ENCODE measurements at regions not wholly inside any gene's neighbourhood (a gene's known extent, or its start where the extent isn't known, plus 50 kb on each side); places are given as distances from the start of the nearest gene placed in this dataset.
"Not testable (repeated sequence)": the region's sequence is repeated elsewhere in the genome, so short reads cannot be mapped to it uniquely, and the experiment has no call there.

- no peak for DNase-seq
Observed at GRCh38 chr1:94362466-94363058, 55.6 kb upstream of the ABCD3 start.

DNA sequence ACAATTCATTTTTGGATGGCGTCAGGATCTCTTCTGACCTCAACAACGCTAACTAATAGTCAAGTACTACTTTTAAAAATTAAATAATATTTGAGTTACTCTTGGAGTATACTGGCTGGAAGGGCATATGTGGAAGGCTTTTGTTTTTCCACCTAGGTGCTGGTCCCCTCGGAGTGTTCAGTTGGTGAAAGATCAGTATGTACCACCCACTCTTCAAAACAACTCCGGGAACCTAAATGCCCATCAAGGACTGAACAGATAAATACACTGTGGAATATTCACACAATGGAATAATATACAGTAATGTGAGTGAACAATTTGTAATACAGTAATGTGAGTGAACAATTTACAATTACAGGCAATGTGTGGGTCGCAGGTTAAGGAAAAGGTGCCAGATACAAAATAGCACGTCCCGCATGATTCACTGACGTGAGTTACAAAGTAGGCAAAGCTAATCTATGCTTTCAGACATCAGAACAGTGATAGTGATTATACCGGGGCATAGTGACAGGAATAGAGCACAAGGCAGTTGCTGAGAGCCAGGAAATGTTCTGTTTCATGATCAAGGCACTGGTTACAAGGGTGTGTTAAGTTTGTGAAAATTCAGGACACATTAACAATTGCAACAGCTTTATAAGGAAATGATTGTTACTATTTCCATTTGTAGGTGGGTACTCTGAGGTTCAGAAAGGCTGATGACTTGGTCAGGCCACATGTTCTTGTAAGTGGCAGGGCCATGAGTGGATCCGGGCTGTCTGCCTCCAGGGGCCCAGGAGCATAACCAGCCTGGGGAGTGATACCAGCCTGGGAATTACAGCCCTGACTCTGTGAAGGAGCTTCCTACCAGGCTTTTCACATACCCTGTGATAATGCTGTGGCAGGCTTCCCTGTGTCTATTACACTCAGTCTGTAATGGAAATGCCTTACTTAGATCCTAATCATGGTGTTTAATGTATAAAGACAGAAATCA, 59.3 kb upstream of the ABCD3 start:
- DNase-seq, result no peak

- DNase-seq, result no peak
Observed at GRCh38 chr1:94357661-94358060, 60.5 kb upstream of the ABCD3 start.

- no peak for DNase-seq
Observed at GRCh38 chr1:94355485-94355980, 62.7 kb upstream of the ABCD3 start.

DNA sequence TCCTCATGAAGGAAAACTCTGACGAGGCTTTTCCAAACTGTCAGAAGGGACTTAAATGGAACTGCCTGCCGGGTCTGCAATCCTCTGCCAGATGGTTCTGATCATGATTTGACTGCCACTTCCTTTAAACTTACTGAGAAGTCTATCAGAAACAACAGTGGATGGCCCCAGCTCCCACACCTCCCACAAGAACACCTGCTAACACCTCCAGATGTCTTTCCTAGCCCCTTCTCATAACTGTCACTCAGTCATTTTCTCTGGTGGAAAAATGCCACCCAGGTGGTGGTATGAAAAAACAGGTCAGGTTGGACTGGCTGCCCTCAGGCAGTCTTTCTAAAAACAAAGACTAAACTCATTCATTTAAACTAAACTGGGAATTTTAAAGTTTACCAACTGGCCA, 66.7 kb upstream of the ABCD3 start:
- DNase-seq, result no peak

DNA sequence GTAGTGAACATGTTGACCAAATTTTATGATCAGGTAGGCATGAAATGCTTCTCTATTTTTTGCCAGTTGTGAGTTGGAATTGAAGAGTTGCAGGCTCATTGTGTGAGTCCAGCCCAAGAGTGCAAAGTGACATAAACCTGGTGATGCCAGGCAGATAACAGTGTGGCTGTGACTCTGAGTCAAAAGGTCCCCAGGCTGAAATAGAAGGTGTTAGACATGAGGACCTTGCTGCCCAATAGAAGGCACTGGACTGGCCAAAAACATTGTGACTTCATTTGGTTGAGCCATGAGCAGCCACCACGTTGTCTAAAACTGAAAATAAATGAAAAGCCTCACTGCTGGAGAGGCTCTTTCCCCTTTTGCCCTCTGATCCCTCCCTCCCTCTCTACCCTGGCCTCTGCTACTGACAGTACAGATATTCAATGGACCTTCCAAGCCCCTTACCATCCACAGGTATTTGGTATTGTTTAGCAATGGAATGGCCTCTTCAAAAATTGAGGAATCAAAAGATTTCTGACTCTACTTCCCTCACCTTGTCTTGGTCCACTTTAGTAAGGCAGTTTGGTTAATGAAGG, 67.8 kb upstream of the ABCD3 start:
- DNase-seq, result no peak

DNA sequence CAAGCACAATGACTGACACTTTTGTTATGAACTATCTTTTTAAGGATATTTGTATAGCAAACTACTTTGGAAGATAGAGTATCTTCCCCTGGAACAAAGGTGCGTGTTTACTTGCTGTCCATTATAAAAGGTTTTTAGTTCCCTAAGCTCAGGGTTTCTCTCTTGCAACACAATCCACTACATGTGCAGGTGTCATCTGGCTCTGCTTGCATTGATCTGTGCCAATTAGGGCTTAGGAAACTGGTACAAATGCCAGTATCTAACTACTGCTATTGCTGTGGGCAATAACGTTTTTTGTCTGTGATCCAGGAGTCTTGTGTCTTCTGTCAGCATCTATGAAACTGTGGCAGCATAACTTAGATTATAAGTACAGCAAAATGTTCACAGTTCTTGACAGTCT, 68.3 kb upstream of the ABCD3 start:
- DNase-seq, result no peak

- DNase-seq, result not testable (repeated sequence)
Observed at GRCh38 chr1:94348386-94348785, 69.8 kb upstream of the ABCD3 start.

- no peak for DNase-seq
Observed at GRCh38 chr1:94345148-94345721, 73.0 kb upstream of the ABCD3 start.

GRCh38 chr1:94342416-94342815, 75.8 kb upstream of the ABCD3 start:
- no peak for DNase-seq

DNA sequence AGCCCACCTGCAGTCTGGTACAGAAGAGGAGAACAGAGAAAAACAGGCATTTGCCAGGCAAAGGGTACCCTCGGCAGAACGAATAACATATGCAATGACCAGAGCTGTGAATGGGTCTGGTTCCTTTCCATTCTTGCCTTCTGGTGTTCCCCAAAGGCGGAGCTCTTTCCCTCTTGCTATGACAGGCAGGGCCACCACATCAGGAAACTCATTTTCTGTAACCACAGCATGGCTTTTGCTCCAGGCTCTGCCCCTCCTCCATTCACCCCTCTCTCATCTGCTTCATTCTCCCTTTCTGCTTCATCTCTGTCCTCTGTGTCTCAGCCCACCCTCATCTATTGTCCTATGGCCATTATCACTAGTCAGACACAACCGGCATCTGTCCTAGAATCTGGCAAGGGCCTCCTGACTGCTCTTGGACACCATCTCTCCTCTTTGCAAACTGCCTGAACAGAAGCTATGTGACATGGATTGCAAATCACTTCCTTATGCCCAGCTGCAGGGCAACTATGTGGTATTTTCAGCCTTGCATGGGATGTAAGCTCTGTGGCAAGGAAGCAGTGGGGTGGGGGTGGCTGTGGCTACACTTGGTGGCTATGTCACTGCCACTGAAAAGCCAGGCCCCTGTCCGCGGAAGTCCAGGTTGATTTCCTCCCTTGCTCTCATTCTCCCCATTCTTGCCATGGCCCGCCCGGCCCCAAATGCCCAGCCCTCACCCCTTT, 78.8 kb upstream of the ABCD3 start:
- DNase-seq, result no peak

DNA sequence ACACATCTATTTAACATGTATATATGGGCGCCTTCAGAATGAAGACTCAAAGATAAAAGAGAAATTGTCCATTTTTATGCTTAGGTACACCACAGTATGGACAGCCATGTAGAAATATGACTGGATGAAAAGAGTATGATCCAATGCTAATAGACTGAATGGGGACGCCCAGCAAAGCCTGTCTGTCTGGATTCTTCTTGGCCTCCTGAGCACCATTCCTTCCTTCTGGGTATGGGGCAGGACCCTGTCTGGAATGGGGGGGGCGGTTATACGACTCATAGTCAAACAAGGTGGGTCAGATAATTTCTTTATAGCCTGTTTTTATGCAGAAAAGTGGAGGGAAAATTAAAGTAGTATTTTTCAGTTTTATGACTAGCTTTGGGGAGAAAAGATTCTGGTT, 81.2 kb upstream of the ABCD3 start:
- no peak for DNase-seq

- peak; percentile 28 for DNase-seq
Observed at GRCh38 chr1:94335950-94336349, 82.2 kb upstream of the ABCD3 start.

- DNase-seq, result no peak
Observed at GRCh38 chr1:94335447-94335846, 82.7 kb upstream of the ABCD3 start.

GRCh38 chr1:94334764-94335163, 83.4 kb upstream of the ABCD3 start:
- DNase-seq, result no peak

DNA sequence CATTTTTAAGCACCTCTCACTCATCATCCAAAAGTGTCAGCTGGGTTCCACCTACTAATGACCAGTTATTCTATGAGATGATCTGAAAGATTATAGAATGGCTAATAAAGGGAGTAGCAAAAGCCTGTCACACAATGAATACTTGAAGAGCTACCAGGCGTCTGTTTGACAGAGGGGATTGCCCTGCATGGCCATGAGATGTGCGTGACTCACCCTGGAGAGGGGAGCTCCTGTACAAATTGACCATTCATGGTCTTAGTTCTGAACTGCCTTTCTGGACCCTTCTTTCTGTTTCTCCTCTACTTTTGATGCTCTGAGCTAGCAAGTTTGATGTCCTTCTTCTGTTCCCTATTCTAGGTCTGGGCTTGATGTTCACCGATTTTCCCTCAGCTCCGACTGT, 85.2 kb upstream of the ABCD3 start:
- DNase-seq, result no peak

GRCh38 chr1:94332516-94332915, 85.7 kb upstream of the ABCD3 start:
- no peak for DNase-seq

DNA sequence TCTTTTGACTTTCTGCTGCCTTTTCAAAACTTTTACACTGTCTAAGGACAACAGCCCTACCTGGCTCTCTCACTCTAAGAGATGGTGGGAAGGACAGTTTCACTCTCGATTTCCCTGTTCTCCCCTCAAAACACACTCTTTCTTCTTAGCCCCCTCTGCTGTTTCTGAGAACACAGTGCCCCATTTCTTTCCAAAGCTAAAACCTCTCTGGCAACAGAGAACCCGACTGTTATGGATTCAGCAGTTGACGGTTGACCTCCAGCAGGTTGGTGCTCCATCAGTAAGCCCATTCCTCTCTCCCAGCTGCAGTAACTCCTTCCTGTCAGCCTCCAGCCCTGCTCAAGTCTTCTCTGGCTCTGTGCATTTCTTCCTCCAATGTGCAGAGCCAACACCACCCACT, 88.2 kb upstream of the ABCD3 start:
- DNase-seq, result no peak

DNA sequence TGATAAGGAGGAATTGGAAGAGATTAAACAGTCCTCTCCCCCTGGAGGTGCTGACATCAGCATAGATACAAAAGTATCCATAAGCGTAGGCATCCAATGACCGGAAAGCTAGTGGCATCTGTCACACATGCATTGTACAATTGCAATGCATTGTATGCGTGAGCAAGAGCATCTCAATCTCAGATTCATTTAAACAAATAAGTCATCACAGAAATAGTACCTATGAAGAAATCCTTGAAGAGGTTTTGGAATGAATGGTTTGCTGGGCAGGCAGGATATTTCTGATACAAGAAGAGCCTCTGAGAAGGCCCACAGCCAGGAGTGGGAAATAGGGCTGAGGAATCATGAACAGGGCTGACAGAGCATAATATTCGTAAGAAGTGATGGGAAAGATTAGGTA, 88.9 kb upstream of the ABCD3 start:
- DNase-seq, result no peak

GRCh38 chr1:94327001-94327690, 89.8 kb upstream of the ARHGAP29 start:
- DNase-seq, result no peak

- DNase-seq, result no peak
Observed at GRCh38 chr1:94326329-94326728, 88.9 kb upstream of the ARHGAP29 start.
